GM21423 (cell line): ENCODE measurements at regions not wholly inside any gene's neighbourhood (a gene's known extent, or its start where the extent isn't known, plus 50 kb on each side); places are given as distances from the start of the nearest gene placed in this dataset.

Experiments used
- ATAC-seq: cut with Tn5 transposase; IDR thresholded peaks from one replicate; pipeline ENCODE4 v1.9.1; 2021; ENCODE audit warnings: mild to moderate bottlenecking, moderate library complexity; ENCODE audit not compliant: unreplicated experiment

DNA sequence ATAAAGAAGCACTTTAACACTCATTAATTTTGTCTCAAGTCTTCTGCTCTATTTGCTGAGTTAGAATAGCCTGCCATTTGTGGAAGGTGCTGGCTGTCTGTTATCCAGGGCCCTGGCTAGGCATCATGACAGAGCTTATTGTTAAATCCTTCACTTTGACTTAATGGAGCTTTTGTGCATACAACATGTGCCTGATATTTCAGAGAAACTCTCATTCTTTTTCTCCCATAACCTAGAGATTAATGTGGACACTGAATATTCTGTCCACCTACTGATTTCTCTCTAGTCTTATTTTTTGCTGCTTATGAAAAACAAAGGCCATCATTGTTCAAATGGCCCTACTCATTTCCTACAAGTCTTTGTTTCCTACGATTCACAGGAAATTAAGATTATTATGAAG lies 383.1 kb upstream of the HTR2A start:
- no peak for ATAC-seq

GRCh38 chr13:47277774-47278173 lies 380.9 kb upstream of the HTR2A start:
- ATAC-seq = no peak

- ATAC-seq = no peak
These were observed 371.4 kb upstream of the HTR2A start for GRCh38 chr13:47268270-47268669.

- no peak for ATAC-seq
These were observed 361.5 kb upstream of the HTR2A start for GRCh38 chr13:47258384-47258783.

DNA sequence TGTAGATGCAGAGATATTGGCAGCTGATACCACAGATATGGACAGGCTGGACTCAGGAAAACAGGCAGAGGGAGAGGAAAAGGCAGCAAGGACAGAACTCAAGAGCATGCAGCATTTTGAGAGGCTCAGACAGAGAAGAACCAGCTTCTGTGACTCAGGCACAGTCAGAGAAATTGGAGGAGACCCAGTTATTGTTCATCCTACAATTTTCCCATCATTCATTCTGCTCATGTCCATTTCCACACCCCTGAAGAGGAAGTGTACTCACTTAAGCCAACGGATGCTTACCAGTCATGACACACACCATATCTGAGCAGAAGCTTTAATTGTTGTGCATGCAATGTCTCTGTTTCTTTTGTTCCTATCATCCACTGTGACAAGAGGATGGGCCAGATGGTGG lies 359.8 kb upstream of the HTR2A start:
- no peak for ATAC-seq

- no peak for ATAC-seq
These were observed 355.8 kb upstream of the HTR2A start for GRCh38 chr13:47252627-47253026.

- ATAC-seq = no peak
These were observed 354.9 kb upstream of the HTR2A start for GRCh38 chr13:47251771-47252170.

- no peak for ATAC-seq
These were observed 353.3 kb upstream of the HTR2A start for GRCh38 chr13:47250146-47250545.

- no peak for ATAC-seq
These were observed 352.4 kb upstream of the HTR2A start for GRCh38 chr13:47249266-47249665.

- no peak for ATAC-seq
These were observed 344.6 kb upstream of the HTR2A start for GRCh38 chr13:47241446-47241845.

DNA sequence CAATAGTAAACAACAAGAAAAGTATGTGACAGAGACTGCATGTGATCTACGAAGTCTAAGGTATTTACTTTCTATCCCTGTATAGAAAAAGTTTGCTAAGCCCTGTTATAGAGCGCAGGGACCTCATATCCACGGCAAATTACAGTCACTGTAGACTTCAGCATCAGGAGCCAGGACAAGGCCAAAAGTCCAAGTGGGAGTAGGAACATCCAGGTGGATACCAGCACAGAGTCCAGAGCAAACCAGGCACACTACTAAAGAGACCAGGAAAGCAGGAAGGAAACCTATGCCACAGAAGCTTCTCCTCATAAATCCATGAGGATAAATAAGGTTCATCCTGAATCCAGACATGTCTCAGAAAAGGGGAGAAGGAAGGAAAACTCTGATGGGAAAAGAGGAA lies 342.2 kb upstream of the HTR2A start:
- ATAC-seq = no peak

- no peak for ATAC-seq
These were observed 340.7 kb upstream of the HTR2A start for GRCh38 chr13:47237571-47237970.

DNA sequence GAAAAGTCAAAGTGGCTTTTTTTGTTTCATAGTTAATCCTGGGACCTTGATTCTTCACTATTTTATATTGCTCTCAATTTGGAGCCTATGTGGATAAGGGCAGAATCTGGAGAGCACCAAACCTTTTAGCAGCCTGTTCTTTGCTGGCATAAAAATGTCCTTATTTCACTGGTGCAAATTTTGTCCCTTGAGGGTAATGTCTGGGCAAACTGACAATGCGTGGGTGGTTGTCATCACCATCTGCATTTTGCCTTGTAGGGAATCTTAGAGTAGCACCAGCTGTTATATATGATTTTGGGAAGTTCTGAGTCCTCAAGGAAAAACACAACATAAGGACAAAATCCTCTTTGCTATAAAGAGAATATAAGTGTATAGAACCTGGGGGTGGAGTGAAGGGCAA lies 336.9 kb upstream of the HTR2A start:
- no peak for ATAC-seq

- ATAC-seq = no peak
These were observed 335.7 kb upstream of the HTR2A start for GRCh38 chr13:47232516-47232915.

DNA sequence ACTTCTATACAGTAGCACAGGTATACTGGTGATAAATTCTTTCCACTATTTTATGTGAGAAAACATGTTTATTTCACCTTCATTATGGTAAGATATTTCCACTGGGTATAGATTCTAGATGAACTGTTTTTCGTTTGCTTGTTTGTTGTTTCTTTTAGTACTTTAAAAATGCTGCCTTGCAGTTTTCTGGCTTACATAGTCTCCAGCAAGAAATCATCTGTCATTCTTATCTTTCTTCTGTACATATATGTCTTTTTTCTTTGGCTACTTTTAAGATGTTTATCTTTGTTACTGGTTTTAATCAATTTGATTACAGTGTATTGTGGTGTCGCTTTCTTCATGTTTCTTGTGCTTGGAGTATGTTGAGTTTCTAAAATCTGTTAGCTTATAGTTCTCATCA lies 333.3 kb upstream of the HTR2A start:
- no peak for ATAC-seq

DNA sequence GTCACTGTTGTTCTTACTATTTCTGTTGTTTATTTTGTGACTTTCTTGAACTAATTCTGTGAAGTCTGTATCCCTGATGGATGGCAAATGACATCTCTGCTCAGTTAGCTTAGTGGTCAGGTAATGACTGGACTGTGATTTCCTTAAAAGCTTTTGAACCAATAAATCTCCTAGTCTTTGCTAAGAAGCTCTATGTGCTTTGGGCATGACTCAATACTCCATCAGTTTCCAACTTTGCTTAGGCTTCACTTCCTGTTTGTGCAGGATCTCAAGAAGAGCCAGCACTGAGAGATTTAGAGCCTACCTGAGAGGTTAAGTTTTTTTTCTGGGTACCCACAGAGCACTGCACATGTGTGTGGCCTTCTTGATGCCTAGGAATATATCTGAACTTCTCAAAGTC lies 329.7 kb upstream of the HTR2A start:
- no peak for ATAC-seq

GRCh38 chr13:47220453-47221140 lies 323.7 kb upstream of the HTR2A start:
- ATAC-seq = no peak

DNA sequence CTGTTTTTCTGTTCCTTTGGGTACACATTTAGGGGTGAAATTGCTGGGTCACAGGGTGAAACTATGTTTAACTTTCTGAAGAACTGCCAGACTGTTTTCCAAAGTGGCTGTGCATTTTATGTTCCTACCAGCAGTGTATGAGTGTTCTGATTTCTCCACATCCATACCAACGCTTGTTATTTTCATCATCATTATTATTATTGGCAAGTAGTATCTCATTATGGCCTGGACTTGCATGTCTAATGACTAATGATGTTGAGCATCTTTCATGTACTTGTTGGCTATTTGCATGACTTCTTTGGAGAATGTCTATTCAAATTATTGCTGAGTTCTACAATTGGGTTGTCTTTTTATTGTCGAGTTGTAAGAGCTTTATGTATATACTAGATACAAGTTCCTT lies 321.8 kb upstream of the HTR2A start:
- ATAC-seq = no peak

GRCh38 chr13:47216176-47216822 lies 319.4 kb upstream of the HTR2A start:
- no peak for ATAC-seq

DNA sequence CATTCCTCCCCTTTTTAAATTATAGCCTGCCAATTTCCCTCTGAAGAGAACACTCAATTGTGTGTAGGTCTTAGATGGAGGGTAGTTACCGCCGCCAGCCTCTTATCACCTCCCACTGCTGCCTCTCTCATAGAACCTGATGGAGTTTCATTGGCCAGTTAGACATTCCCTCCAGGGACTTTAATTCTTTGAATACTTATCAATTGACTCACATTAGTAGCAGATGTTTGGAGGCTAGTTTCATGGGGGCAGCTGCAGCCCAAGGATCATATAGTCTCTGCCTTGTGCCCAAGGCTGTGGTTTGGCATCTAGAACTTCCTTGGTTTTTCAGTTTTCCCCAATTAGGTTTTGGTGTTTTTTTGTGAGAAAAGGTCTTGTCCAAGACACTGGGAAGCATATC lies 318.9 kb upstream of the HTR2A start:
- ATAC-seq = no peak

GRCh38 chr13:47213047-47213446 lies 316.2 kb upstream of the HTR2A start:
- no peak for ATAC-seq

DNA sequence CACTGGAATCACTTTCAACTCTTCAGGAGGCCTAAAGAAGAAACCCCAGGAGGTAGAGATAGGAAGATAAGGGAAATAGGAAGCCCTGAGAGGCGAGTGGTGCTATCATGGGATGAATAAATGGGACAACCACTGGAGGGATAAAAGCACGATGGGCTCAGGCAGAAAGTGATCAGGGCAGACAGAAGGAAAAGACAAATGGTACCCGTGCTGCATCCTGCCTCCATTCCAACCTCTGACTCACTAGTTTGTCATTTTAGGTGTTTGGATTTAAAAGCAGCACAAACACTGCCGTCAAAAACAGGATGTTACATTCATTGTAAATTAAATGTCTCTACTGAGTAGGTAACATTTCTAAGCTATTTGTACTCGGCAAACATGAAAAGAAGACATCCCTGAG lies 314.3 kb upstream of the HTR2A start:
- ATAC-seq = no peak

DNA sequence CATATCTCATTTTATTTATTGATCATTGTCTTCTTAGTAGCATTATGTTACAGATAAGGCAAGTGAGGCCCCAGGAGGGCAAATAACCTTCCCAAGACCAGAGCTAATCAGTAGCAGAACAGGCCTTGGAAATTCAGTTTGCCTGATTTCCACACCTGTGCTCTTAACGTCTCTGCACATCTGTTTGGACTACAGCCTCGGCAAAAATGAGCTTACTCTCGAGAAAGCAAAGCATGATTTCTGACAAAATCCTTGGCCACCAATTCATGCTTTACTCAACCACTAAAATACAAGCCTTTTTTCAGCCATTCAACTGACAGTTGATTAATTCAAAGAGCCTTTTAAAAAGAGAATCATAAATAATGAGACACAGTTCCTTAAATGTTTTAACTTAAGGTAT lies 309.3 kb upstream of the HTR2A start:
- no peak for ATAC-seq
